SK-N-SH (cell line): ENCODE measurements at regions not wholly inside any gene's neighbourhood (a gene's known extent, or its start where the extent isn't known, plus 50 kb on each side); places are given as distances from the start of the nearest gene placed in this dataset.

Experiments
- CTCF ChIP-seq: fragments of 200-600 bp; sonication (generic); IDR thresholded peaks from 2 replicates; pipeline ENCODE4 v1.6.1; 2017; ENCODE audit warnings: antibody characterized with exemption, mild to moderate bottlenecking, moderate library complexity
- ELF1 ChIP-seq: IDR thresholded peaks from 2 replicates; pipeline ENCODE4 v1.4.0; 2012
- EP300 ChIP-seq, 2 experiments: IDR thresholded peaks; 2 replicates each; pipeline versions ENCODE4 v1.4.0 to v1.6.1; 2012; ENCODE audit warnings: borderline replicate concordance in 1 of 2, low read depth in 1 of 2, low read length in 1 of 2
- FOXJ3 ChIP-seq: sonication (generic); formaldehyde crosslinking; IDR thresholded peaks from 2 replicates; pipeline ENCODE4 v1.5.1; 2020; ENCODE audit warnings: mild to moderate bottlenecking, missing genetic modification reagents
- MAX ChIP-seq: IDR thresholded peaks from 2 replicates; pipeline ENCODE4 v1.4.0; 2012; ENCODE audit warnings: low read depth
- MEF2A ChIP-seq: IDR thresholded peaks from 2 replicates; pipeline ENCODE4 v1.4.0; 2012; ENCODE audit warnings: low read depth, borderline replicate concordance
- RAD21 ChIP-seq: IDR thresholded peaks from 2 replicates; pipeline ENCODE4 v1.6.1; 2012; ENCODE audit warnings: mild to moderate bottlenecking, low read length
- RCOR1 ChIP-seq: fragments of 150-350 bp; IDR thresholded peaks from 2 replicates; pipeline ENCODE4 v1.6.1; 2017; ENCODE audit warnings: antibody characterized with exemption, low read length
- SMC3 ChIP-seq: IDR thresholded peaks from 2 replicates; pipeline ENCODE4 v1.6.1; 2012; ENCODE audit warnings: low read depth, low read length, improper control_type of control experiment
- TCF12 ChIP-seq: IDR thresholded peaks from 2 replicates; pipeline ENCODE4 v1.4.0; 2012

- TF ChIP-seq FOXJ3: no peak
- no peak for TF ChIP-seq TCF12
- no peak for TF ChIP-seq RCOR1
- TF ChIP-seq CTCF: no peak
- TF ChIP-seq SMC3: no peak
- TF ChIP-seq EP300 (IDR thresholded peaks at IDR 0.05; ENCODE audit: borderline replicate concordance in 1 of 2, low read depth in 1 of 2, low read length in 1 of 2): no peak
- TF ChIP-seq MEF2A: no peak
- no peak for TF ChIP-seq ELF1
- no peak for TF ChIP-seq RAD21
- no peak for TF ChIP-seq MAX
Measured at GRCh38 chr2:41580806-41581205, 467.0 kb upstream of the PKDCC start.
